Smooth muscle cell (in vitro differentiated cells): ENCODE measurements at regions not wholly inside any gene's neighbourhood (a gene's known extent, or its start where the extent isn't known, plus 50 kb on each side); places are given as distances from the start of the nearest gene placed in this dataset.

ENCODE experiments used
- DNase-seq: peaks from one replicate; lab custom pipeline; 2025; ENCODE audit not compliant: unreplicated experiment; lab: John Stamatoyannopoulos, UW
- H2AFZ ChIP-seq: fragments of 200-600 bp; sonication (generic); 2 replicates; pipeline ENCODE4 v1.6.0; 2016; ENCODE audit warnings: antibody characterized with exemption, low read depth, mild to moderate bottlenecking
- H3F3A ChIP-seq: fragments of 200-600 bp; sonication (generic); 2 replicates; pipeline ENCODE4 v1.6.0; 2017; ENCODE audit warnings: antibody characterized with exemption, low read depth
- H3K27ac ChIP-seq: fragments of 200-600 bp; sonication (generic); 2 replicates; pipeline ENCODE4 v1.5.1; 2016; ENCODE audit warnings: low read depth, mild to moderate bottlenecking
- H3K27me3 ChIP-seq: fragments of 200-600 bp; sonication (generic); 2 replicates; pipeline ENCODE4 v1.6.1; 2016; ENCODE audit warnings: low read depth, mild to moderate bottlenecking
- H3K36me3 ChIP-seq: fragments of 200-600 bp; sonication (generic); 2 replicates; pipeline ENCODE4 v1.5.1; 2016; ENCODE audit warnings: low read depth
- H3K4me1 ChIP-seq: fragments of 200-600 bp; sonication (generic); 2 replicates; pipeline ENCODE4 v1.5.1; 2016; ENCODE audit warnings: low read depth
- H3K4me2 ChIP-seq: fragments of 200-600 bp; sonication (generic); 2 replicates; pipeline ENCODE4 v1.6.0; 2016; ENCODE audit warnings: mild to moderate bottlenecking
- H3K4me3 ChIP-seq: fragments of 200-600 bp; sonication (generic); 2 replicates; pipeline ENCODE4 v1.5.1; 2016; ENCODE audit warnings: mild to moderate bottlenecking
- H3K79me2 ChIP-seq: fragments of 200-600 bp; sonication (generic); 2 replicates; pipeline ENCODE4 v1.6.0; 2016; ENCODE audit warnings: low read depth, mild to moderate bottlenecking
- H3K9ac ChIP-seq: fragments of 200-600 bp; sonication (generic); 2 replicates; pipeline ENCODE4 v1.6.0; 2016; ENCODE audit warnings: low read depth
- H3K9me3 ChIP-seq: fragments of 200-600 bp; sonication (generic); replicated peaks from 2 replicates; pipeline ENCODE4 v1.5.1; 2016; ENCODE audit warnings: low read depth
- H4K20me1 ChIP-seq: fragments of 200-600 bp; sonication (generic); 2 replicates; pipeline ENCODE4 v1.6.0; 2016; ENCODE audit warnings: low read depth
- WGBS: methylation state at CpG from one replicate; pipeline ENCODE4 v1.1.7; 2016; ENCODE audit warnings: low lambda C conversion rate; 5-methylcytosine and 5-hydroxymethylcytosine counted together
- TF ChIP-seq, protein P1 (sequence below): fragments of 200-600 bp; sonication (generic); IDR thresholded peaks from 2 replicates; pipeline ENCODE4 v1.5.1; 2017; ENCODE audit warnings: borderline replicate concordance, mild to moderate bottlenecking, antibody characterized with exemption; ENCODE audit not compliant: insufficient read depth, poor library complexity, severe bottlenecking

DNA sequence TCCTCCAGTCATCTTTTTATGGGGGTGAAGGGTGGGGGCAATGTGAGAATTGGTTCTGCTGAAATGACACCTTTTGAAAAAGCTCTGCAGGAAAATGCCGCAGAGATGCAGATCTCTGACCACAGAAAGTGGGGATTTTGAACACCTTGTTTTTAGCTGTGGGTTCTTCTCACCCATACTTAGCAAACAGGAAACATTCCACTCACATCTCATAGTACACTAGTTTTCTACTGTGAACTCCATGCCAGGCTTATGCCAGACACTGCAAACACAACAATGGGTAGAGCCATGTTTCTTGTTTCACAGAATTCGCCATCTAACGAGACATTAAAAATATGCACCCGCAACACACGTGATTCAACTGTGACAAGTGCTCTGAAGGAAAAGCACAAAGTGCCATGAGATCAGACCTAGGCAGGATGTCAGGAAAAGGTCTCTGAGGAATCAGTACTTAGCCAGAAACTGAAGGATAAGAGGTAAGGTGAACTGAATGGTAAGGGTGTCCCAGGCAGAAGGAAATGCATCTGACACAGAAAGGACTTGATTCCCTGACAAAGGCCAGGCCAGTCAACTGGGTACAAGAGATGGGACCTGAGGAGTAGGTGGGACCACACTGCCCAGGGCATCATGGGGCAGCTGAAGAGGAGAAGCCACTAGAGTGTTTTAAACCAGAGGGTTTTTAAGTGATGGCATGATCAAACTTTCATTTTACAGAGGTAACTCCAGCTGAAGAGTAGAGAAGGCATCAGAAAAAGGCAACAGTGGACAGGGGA is 83.8 kb upstream of the JAK1 start:
- Histone ChIP-seq H3K9me3 (no peaks in the 10 kb centered on the region), H3K27ac (no peak overlapping the region), H3K36me3 (no peaks in the 10 kb centered on the region), H3K4me1 (no peaks in the 10 kb centered on the region), H2AFZ (no peak overlapping the region), H3F3A (no peaks in the 10 kb centered on the region), H4K20me1 (no peaks in the 10 kb centered on the region), H3K4me2 (no peak overlapping the region), H3K27me3 (peaks cover 38% of the 10 kb centered on the region), H3K4me3 (no peak overlapping the region), H3K9ac (no peak overlapping the region), H3K79me2 (no peaks in the 10 kb centered on the region)
- DNase-seq = no peak
- WGBS = 95% methylated on average over 5 of the region's 5 CpGs
- TF ChIP-seq, protein P1, sequence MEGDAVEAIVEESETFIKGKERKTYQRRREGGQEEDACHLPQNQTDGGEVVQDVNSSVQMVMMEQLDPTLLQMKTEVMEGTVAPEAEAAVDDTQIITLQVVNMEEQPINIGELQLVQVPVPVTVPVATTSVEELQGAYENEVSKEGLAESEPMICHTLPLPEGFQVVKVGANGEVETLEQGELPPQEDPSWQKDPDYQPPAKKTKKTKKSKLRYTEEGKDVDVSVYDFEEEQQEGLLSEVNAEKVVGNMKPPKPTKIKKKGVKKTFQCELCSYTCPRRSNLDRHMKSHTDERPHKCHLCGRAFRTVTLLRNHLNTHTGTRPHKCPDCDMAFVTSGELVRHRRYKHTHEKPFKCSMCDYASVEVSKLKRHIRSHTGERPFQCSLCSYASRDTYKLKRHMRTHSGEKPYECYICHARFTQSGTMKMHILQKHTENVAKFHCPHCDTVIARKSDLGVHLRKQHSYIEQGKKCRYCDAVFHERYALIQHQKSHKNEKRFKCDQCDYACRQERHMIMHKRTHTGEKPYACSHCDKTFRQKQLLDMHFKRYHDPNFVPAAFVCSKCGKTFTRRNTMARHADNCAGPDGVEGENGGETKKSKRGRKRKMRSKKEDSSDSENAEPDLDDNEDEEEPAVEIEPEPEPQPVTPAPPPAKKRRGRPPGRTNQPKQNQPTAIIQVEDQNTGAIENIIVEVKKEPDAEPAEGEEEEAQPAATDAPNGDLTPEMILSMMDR = no peak

- H3K27me3 ChIP-seq = peaks cover 38% of the 10 kb centered on the region
- H3K9ac ChIP-seq = no peak overlapping the region
- no peaks in the 10 kb centered on the region for H3K9me3 ChIP-seq
- no peak overlapping the region for H3K27ac ChIP-seq
- H3K79me2 ChIP-seq = no peaks in the 10 kb centered on the region
- H2AFZ ChIP-seq = no peak overlapping the region
- TF ChIP-seq, protein P1 = no peak
- no peak for DNase-seq
- H4K20me1 ChIP-seq = no peaks in the 10 kb centered on the region
- H3K36me3 ChIP-seq = no peaks in the 10 kb centered on the region
- no peaks in the 10 kb centered on the region for H3F3A ChIP-seq
- no peak overlapping the region for H3K4me3 ChIP-seq
- no peak overlapping the region for H3K4me2 ChIP-seq
- WGBS = 95% methylated on average over 2 of the region's 2 CpGs
- H3K4me1 ChIP-seq = no peaks in the 10 kb centered on the region
Observed at GRCh38 chr1:65050735-65051134, 84.4 kb upstream of the JAK1 start.

GRCh38 chr1:65054481-65054880 is 88.1 kb upstream of the JAK1 start:
- no peak overlapping the region for H3K9ac ChIP-seq
- WGBS = 94% methylated on average over 3 of the region's 3 CpGs
- DNase-seq = no peak

More at GRCh38 chr1:65054481-65054880, 88.1 kb upstream of the JAK1 start:
- no peaks in the 10 kb centered on the region for H3K4me1 ChIP-seq
- H3K9me3 ChIP-seq = no peaks in the 10 kb centered on the region
- no peaks in the 10 kb centered on the region for H3K36me3 ChIP-seq
- no peak overlapping the region for H3K4me3 ChIP-seq
- no peak overlapping the region for H3K27ac ChIP-seq
- H3K27me3 ChIP-seq = peaks cover 18% of the 10 kb centered on the region
- H2AFZ ChIP-seq = no peak overlapping the region
- H3K4me2 ChIP-seq = no peak overlapping the region
- H3K79me2 ChIP-seq = no peaks in the 10 kb centered on the region
- H4K20me1 ChIP-seq = no peaks in the 10 kb centered on the region
- H3F3A ChIP-seq = no peaks in the 10 kb centered on the region
- TF ChIP-seq, protein P1 = no peak
